Right kidney (tissue), 1 donor: ENCODE measurements at regions not wholly inside any gene's neighbourhood (a gene's known extent, or its start where the extent isn't known, plus 50 kb on each side); places are given as distances from the start of the nearest gene placed in this dataset.
"Not testable (repeated sequence)": the region's sequence is repeated elsewhere in the genome, so short reads cannot be mapped to it uniquely, and the experiment has no call there.

Experiments
- DNase-seq: peaks from one replicate; pipeline ENCODE4 v3.0.0-alpha.2; 2016

DNA sequence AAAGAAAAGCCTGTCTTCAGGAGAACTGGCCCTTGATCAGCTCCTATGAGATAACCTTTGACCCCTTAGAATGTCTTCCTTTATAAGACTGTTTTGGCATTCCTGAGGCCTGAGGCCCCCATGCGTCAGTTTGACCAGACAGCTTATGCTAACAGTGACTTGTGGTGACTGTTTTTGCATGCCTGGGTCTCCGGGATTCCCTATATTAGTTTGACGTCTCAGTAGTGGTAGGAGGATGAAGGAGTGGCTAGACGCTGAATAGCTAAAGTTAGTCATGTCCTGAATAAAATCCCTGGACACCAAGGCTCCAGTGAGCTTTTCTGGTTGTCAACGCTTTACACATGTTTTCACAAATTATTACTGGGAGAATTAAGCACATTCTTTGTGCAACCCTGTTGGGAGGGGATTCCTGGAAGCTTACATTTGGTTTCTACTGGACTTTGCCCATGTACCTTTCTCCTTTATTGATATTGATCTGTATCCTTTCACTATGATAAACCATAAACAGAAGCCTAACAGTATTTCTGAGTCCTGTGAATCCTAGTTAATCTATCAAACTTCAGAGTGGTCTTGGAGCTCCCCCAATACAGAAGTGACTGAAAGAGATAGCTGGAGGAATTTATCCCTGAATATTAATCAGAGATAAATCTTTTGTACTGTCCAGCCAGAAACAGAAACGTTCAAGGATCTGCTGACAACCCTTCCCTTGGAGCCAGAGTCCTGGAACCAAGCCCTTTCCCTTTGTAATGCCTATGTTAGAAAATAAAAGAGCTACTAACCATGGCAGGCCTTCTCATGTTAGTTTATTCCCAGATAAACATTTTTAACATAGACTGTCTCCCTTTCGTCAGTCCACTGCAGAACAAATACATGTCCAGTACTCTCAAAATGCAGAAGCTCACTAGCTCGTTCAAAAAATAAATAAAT is 479.2 kb downstream of the RPS29 start:
- no peak for DNase-seq

DNA sequence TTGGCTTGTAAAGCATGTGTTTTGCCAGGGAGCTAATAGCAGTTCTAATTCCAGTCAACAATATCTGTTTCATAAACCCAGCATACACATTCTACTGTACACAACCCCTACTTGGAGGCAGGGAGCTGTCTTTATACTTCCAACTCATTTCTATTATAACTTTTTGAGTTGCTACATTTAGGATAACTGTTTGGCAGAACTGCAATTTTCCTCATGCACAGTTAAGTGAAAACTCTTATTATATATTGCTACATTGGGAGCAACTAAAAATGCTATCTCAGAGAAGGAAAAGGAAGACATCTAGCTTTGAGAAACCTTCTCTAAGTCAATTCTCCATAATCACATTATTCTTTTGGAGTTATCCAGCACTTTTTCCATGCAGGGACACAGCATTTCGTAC is 480.2 kb downstream of the RPS29 start:
- no peak for DNase-seq

DNA sequence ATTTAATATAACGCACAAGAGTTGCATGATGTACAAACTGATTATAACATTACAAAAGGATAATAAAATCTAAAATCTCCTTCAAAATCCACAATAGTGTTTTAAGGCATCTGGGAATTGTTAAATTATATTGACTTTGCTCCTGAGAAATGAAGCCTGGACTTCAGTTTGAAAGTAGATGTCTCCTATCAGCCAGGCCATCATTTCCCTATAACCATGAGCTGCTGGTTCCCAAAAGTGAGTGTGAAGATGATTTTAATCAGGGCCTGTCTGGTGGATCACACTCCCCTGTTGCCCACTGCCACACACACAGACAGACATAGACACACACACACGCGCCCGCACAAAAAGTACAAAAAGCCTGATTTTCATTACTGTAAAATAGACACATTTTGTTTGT is 480.7 kb downstream of the RPS29 start:
- DNase-seq, result no peak

DNA sequence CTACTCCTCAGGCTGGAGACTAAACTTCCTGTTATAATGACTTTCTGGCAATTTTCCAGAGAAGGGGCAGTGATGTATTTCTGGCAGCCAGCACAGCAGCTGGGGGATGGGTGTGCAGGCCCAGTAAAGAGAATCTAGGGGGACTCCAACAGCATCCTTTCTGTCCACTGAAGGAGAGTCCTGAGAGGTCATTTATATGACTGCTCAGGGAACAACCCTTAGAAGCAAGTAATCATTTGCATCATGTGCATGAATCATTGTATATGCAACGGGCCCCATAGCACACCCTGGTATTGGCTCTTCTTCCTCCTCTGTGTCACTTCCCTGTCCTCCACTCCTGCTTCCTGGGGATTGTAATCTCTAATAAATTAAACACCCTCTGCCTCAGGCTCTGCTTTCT is 493.8 kb downstream of the RPS29 start:
- DNase-seq, result no peak

DNA sequence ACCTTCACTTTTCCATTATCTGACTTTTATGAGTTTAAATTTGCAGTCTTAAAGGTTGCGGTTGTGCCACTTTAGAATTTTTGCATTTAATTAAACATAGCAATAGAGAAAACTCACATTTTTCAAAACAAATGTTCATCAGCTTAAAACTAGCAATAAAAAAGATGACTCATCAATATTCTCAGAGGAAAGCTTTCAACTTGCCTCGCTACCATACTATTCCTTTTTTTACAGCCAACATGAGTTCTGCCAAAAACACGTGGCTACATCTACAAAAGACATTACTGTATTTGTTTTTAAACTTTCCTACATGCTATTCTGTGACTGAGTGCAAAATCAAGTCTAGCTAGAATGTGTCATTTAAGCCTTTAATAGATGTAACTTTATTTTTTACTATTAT is 497.1 kb downstream of the RPS29 start:
- no peak for DNase-seq

DNA sequence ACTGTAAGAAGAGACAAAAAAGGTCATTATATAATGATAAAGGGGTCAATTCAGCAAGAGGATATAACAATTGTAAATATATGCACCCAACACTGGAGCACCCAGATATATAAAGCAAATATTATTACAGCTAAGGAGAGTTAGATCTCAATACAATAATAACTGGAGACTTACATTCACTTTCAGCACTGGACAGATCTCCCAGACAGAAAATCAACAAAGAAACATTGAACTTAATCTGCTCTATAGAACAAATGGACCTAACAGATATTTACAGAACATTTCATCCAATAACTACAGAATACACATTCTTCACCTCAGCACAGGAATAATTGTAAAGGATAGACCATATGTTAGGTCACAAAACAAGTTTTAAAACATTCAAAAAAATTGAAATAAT is 512.9 kb downstream of the RPS29 start:
- not testable (repeated sequence) for DNase-seq

DNA sequence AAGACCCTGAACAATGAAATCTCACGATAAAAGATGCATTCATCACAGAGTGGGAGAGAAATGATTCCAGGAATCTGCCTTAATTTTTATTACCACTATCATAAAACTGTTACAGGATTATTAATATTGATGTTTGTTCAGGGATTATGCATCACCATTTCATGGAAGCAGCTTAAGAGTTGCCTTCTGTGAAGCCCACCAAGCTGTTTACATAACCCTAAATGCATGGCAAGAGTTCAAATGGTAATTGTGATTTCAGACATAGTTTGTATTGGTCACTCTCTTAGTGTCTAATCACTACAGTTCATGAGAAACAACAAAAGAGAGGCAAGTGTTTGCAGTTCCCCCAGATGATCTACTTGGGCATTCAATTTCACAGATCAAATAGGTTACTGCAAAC is 527.7 kb downstream of the RPS29 start:
- DNase-seq, result peak; percentile 13

DNA sequence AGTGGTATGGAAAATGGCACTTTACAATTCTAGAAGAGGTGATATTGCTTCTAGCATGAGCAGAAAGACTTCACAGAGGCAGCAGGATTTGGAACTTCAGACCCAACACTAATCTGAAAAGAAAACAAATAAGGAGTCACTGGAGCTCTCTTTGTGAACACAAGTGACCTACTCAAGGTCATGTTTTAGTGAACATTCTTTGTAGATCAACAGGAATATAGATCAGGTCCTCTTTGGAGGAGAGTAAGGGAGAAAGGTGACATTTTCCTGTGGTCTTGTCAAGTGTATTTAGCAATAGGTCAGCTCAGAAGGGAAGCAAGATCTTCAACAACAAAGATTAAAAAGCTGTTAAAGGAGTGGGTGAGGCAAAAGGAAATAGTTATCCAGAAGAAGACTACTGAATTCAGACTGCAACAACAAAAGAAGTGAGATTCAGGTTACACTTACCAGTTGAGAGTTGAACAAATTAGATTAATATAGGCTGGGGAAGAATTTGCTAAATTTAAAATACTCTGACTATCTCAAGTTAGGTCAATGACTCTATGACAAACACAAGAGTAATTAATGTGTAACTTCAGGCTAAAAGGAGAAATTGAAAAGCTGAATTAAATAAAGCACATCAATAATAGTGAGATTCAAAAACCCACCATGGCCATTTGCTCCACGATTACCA is 528.2 kb downstream of the RPS29 start:
- no peak for DNase-seq

DNA sequence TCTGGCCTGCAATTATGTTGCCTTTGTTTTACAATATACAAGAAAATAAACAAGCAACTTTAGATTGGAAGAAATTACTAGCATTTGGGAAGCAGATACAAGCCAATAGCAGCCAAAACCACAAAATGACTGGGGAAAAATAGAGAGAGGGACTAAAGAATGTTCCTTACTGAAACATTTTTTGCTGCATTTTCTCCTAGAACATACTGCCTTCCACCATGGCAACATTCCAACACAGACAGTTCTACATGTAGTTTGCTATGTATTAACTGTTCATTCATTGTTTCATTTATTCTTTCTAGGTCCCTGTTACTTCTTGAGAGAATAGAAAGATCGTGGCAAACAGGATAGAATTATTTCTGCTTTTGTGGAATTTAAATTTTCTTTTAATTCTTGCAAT is 530.2 kb downstream of the RPS29 start:
- no peak for DNase-seq

DNA sequence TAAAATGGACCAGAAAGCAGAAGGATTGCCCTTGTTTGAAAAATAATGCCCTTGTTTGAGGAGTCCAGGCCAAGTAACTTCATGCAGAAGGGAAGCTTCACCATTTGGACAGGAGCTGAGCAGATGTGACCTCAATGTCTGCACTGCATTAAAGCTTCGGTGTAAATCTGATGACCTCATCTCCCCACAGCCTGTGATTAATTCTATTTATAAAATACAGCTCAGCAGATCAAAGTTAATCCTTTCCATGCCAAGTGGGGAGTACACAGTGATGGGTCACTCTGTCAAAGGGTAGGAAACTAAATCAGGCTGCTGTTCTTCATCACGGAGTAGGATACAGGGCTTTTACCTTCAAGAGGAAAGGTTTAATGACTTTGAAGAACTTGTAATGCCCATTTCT is 533.7 kb downstream of the RPS29 start:
- peak; percentile 8 for DNase-seq

DNA sequence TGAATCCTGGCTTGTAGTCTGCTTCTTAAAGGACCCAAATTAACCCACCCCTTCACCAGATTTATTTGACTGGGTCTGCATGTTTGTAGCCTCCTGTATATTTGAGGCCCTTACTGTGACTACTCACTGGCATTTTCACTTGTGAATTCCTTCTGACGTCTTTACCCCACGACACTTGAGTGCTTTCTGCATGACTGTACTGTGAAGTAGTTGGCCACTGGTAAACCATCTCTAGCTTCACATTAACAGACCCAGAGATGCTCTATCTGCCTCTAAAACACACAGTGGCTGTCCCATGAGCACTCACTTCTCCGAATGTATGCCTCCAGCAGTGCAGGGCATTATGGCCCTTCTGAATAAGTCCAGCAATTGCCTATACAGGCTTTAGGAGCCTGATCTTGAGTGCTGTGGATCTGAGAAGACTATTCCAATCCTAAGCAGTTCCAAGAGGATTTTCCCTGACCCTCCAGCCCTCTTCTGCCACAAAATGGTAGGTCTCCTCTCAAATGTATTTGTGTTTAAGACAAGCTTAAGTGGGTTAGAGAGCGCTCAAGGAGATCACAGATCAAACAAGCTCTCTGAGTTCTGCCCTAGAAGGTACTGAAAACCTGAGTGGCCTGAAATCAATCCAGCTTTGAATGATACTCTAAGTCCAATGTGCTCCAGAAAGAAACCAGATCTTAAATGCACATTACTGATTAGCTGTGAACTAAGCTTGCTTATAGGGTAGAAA is 534.7 kb downstream of the RPS29 start:
- no peak for DNase-seq

DNA sequence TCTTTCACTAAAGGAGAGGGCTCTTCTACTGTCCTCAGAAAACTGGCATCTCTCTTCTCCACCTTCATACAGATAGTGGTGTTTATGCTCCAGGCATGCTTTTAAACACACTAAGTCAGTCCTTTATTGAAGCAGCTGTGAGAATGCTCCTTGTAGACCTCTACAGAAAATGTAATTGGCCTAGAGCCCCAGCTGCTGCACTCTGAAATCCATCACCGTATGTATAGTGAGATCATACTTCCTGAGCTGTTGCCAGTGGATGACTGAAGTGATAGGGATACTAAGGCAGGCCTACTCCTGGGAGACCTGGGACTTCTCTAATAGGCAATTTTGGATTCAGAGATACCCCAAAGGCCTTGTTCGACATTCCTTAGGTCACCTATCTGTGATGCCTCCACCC is 535.4 kb downstream of the RPS29 start:
- no peak for DNase-seq

DNA sequence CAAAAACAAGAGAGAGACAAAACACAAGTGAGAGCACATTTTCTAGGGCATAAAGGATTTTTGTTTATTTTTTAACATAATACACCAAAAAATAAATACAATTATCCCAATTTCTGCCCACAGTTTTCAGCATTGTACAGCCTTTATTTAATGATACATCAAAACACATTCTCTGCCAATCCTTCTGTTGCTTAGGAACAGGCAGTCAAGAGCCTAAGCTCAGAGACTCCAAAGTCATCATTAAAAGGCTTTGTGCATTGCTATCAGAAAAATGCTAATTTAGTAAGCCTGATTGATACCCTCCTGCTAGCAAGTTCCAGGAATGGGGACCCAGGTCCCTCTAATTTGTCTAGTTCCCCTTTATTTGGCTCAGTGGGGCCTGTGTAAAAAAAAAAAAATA is 536.5 kb downstream of the RPS29 start:
- DNase-seq, result no peak

DNA sequence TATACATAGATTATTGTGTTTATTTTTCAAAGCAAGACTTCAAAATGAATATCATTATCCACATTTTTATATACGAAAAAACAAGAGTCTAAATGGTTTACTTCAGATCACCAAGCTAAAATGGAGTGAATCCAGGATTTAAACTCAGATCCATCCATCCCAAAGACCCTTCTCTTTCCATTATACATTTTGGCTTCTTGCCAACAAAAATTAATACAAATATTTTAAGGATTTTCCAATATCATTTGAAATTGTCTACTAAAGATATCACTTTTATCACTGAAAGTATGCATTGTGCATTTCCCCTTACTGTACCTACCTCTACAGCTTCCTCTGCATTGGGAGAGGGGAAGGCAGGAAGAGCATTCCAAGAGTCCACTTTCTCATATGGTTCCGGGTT is 541.2 kb downstream of the RPS29 start:
- no peak for DNase-seq

DNA sequence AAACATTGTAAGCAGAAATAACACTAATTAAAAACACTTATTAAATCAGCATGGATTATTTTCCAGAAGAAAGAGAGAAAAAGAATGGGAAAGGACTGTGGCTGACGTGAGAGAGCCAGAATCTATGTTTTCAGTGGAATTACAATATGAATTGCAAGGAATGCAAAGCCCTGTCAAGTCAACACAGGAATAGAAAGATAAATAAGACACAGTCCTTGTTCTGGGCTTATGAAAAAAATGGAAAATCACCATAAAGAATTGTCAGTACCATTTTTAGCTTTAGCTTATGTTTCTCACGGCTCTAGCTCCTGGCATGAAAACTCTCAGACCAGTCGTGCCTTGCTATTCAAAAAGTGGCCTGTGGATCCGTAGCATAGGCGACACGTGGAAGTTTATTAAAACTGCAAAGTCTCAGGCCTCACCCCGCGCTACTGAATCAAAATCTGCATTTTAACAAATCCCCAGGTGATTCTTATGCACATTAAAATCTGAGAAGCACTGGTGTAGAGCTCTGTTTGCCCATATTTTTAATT is 549.1 kb downstream of the RPS29 start:
- DNase-seq, result no peak

DNA sequence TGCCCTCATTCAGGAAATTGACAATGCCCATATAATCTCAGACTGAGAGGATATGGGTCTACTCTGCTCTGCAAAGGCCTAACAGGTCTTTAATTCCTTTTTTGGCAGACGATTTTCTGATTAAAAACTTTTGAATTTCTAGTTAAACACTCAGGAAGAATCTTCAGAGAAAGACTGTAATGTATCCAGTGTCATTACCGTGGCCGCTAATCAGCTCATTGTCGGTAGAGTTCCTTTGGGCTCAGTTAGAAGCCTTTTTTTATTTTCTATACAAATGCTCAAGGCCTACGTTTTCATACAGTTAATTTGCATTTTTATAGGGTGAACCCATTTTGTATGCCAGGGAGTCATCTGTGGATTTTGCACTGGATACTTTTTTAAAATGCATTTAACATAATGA is 549.9 kb downstream of the RPS29 start:
- DNase-seq, result no peak

DNA sequence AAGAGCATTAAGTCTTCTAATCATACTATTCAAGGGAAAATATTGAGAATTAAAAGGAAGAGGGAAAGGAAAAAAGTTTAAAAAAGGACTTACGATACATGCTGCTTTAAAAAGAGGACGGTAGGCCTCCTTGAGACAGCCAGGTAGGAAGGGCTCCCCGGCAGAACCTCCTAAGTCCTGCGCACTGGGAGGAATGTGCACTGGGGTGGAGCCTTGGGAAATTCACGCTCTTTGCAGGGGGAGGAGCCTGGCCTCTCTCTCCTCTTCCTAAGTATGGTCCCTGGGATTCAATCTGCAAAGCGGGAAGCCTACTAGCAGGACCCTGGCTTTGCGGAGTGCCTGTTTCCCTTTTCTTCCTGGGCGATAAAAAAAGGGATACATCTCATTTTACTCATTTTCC is 553.0 kb downstream of the RPS29 start:
- DNase-seq, result no peak

DNA sequence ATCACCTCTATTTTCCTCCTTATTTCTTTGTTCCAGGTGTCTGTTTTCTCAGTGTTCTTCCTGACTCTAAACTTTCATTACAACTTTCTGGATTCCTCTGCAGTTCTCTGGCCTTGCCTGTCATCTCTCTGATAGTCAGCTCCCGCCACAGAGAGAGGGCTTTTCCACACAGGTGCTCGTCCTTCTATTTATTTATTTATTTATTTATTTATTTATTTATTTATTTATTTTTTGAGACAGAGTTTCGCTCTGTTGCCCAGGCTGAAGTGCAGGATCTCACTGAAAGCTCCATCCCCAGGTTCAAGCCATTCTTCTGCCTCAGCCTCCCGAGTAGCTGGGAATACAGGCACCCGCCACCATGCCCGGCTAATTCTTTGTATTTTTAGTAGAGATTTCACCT is 554.5 kb downstream of the RPS29 start:
- not testable (repeated sequence) for DNase-seq

DNA sequence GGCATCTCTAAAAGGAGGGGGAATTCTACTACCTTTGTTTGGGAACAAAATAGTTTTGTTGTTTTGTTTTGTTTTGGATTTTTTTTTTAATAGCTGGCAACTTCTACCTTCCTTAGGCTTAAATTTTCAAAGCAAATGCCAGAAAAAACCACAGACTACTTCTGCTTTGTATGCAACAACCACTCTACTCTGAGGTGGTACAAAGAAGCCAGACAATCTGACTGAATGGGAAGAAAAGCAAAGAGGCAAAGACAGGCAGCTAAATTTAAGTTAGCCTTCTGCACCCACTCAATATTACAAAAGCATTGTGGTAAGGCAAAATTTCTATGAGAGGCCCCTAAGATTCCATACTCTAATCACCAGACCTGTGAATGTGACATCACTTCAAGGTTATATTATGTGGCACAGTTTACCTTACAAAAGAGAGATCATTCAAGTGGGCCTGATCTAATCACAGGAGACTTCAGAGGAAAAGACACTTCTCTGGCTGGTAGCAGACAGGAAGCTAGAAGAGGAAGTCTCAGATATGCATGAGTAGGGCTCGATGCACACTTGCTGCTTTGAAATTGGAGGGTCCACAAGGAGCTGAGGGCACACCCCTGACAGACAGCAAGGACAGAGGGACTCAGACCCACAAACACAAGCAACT is 566.6 kb downstream of the RPS29 start:
- no peak for DNase-seq

DNA sequence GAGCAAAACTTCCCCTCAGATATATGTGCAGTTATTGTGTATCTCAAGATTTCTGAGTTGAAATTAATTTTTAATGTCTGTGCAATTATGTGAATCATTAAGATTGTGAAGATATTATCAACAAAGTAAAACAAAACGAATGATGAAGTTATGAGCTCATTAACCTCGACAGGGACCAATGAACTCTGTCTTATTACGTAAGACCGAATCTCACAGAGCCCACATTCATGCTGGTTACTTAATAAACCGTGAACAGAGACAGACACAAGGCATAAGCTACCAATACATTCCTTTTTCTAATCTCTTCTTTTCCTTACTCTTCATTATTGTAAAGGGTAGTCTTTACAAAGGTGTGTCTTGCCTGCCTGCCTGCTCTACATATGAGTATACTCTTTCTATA is 568.7 kb downstream of the RPS29 start:
- DNase-seq, result no peak

DNA sequence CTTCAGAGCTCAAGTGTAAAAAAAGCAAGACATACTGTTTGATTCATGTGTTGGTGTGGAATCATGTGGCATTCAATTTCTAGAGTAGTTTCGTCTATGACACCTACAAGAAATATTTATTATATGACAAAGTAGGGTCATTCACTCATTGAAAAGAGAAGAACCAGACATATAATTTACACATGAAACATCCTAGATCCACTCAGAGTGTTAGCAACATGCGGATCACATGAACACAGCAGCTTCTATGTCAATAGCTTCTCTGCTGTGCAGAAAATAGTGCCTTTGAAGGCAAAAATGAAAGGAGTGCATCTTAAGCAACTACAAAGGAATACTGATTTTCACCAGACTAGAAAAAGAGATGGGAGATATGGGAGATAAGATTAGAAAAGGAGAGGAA is 569.8 kb downstream of the RPS29 start:
- no peak for DNase-seq

DNA sequence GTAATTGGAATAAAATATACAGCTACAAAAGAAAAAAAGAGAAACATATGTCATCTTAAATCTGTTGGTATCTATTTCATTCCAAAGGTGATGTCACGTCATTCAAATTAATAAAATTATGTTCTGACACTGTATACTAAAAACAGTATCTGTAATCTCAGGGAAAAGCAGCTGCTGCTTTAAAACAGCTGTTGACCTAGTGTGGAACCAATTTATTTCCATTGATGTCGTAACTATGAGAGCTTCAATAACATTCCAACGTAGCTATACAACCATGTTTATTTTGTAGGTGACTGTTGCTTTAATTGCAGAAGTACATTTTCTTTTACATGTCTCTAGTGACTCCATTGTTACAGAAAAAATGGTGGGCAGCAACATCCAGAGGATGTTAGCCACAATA is 571.7 kb downstream of the RPS29 start:
- no peak for DNase-seq

DNA sequence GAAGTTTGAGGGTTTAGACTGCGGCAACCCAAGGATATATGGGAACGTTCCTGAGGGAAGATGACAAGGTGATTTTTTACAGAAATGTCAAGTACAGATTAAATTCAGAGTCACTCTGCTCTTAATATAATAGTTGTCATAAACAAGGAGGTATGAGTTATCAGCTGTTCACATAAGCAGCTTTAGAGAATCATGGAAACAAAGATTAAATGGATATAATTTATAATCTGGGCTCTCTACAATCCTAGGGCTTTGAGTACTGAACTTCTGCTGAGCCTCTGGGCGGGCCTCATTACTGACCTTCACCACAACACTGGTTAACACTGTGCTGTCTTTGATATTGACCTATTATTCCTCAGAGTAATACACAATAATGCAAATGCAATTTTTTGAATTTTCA is 577.8 kb downstream of the RPS29 start:
- DNase-seq, result no peak
